Panc1 (cell line): ENCODE measurements at regions not wholly inside any gene's neighbourhood (a gene's known extent, or its start where the extent isn't known, plus 50 kb on each side); places are given as distances from the start of the nearest gene placed in this dataset.

Source experiments
- CTCF ChIP-seq: fragments of 450-650 bp; IDR thresholded peaks from 2 replicates; pipeline ENCODE4 v1.5.1; 2017; ENCODE audit warnings: mild to moderate bottlenecking
- POLR2AphosphoS5 ChIP-seq: IDR thresholded peaks from 2 replicates; pipeline ENCODE4 v1.6.1; 2012; ENCODE audit warnings: mild to moderate bottlenecking, low read depth, low read length, moderate library complexity
- TCF7L2 ChIP-seq: IDR thresholded peaks from 2 replicates; pipeline ENCODE4 v1.6.1; 2011; ENCODE audit warnings: mild to moderate bottlenecking, low read depth, low read length, inconsistent platforms

- TF ChIP-seq CTCF (no peak), POLR2AphosphoS5 (no peak), TCF7L2 (no peak)
These were observed 108.9 kb downstream of the UNCX start for GRCh38 chr7:1341361-1342089.
